ENCODE measurements at regions not wholly inside any gene's neighbourhood (a gene's known extent, or its start where the extent isn't known, plus 50 kb on each side); places are given as distances from the start of the nearest gene placed in this dataset.

- Histone ChIP-seq H3K36me3 (ENCODE audit: control insufficient read depth, insufficient read depth, low read length) (no peaks in the 10 kb centered on the region), H3K4me3 (ENCODE audit: low read depth, low read length) (no peak overlapping the region), H3K9me3 (ENCODE audit: control insufficient read depth, insufficient read depth, low read depth, low read length) (no peaks in the 10 kb centered on the region), H3K4me1 (ENCODE audit: control insufficient read depth, insufficient read depth, low read length) (peaks cover 36% of the 10 kb centered on the region), H3K27ac (ENCODE audit: low read depth, low read length) (no peak overlapping the region), H3K27me3 (ENCODE audit: control insufficient read depth, insufficient read depth, low read length) (peaks cover 20% of the 10 kb centered on the region; the same call in 1 of the 2 replicates), H3K9ac (ENCODE audit: low read length) (no peak overlapping the region)
Measured at GRCh38 chr6:33950472-33950881, 146.7 kb upstream of the MLN start.

- Histone ChIP-seq H3K27me3 (ENCODE audit: control insufficient read depth, insufficient read depth, low read length) (peaks cover 20% of the 10 kb centered on the region; the same call in 1 of the 2 replicates), H3K9ac (ENCODE audit: low read length) (no peak overlapping the region)
Measured at GRCh38 chr6:33949877-33950435, 146.2 kb upstream of the MLN start.

GRCh38 chr6:33949111-33949510, 145.3 kb upstream of the MLN start:
- Histone ChIP-seq H3K9me3 (ENCODE audit: control insufficient read depth, insufficient read depth, low read depth, low read length) (no peaks in the 10 kb centered on the region), H3K27me3 (ENCODE audit: control insufficient read depth, insufficient read depth, low read length) (peaks cover 20% of the 10 kb centered on the region; the same call in 1 of the 2 replicates), H3K4me1 (ENCODE audit: control insufficient read depth, insufficient read depth, low read length) (peaks cover 30% of the 10 kb centered on the region), H3K27ac (ENCODE audit: low read depth, low read length) (no peak overlapping the region), H3K9ac (ENCODE audit: low read length) (no peak overlapping the region), H3K36me3 (ENCODE audit: control insufficient read depth, insufficient read depth, low read length) (no peaks in the 10 kb centered on the region), H3K4me3 (ENCODE audit: low read depth, low read length) (no peak overlapping the region)

More at GRCh38 chr6:33949877-33950435, 146.2 kb upstream of the MLN start:
- H3K9me3 ChIP-seq (ENCODE audit: control insufficient read depth, insufficient read depth, low read depth, low read length) = no peaks in the 10 kb centered on the region
- H3K4me3 ChIP-seq (ENCODE audit: low read depth, low read length) = no peak overlapping the region
- H3K36me3 ChIP-seq (ENCODE audit: control insufficient read depth, insufficient read depth, low read length) = no peaks in the 10 kb centered on the region
- H3K4me1 ChIP-seq (ENCODE audit: control insufficient read depth, insufficient read depth, low read length) = peaks cover 36% of the 10 kb centered on the region
- H3K27ac ChIP-seq (ENCODE audit: low read depth, low read length) = no peak overlapping the region

- Histone ChIP-seq H3K9ac (ENCODE audit: low read length) (no peak overlapping the region), H3K36me3 (ENCODE audit: control insufficient read depth, insufficient read depth, low read length) (no peaks in the 10 kb centered on the region), H3K9me3 (ENCODE audit: control insufficient read depth, insufficient read depth, low read depth, low read length) (no peaks in the 10 kb centered on the region), H3K4me3 (ENCODE audit: low read depth, low read length) (no peak overlapping the region), H3K27ac (ENCODE audit: low read depth, low read length) (no peak overlapping the region), H3K27me3 (ENCODE audit: control insufficient read depth, insufficient read depth, low read length) (peaks cover 20% of the 10 kb centered on the region; the same call in 1 of the 2 replicates), H3K4me1 (ENCODE audit: control insufficient read depth, insufficient read depth, low read length) (peaks cover 30% of the 10 kb centered on the region)
Measured at GRCh38 chr6:33947916-33948594, 144.3 kb upstream of the MLN start.

GRCh38 chr6:33947047-33947446, 143.2 kb upstream of the MLN start:
- no peak overlapping the region for H3K4me3 ChIP-seq (ENCODE audit: low read depth, low read length)
- H3K36me3 ChIP-seq (ENCODE audit: control insufficient read depth, insufficient read depth, low read length) = no peaks in the 10 kb centered on the region
- H3K27ac ChIP-seq (ENCODE audit: low read depth, low read length) = no peak overlapping the region
- H3K9ac ChIP-seq (ENCODE audit: low read length) = no peak overlapping the region
- no peaks in the 10 kb centered on the region for H3K9me3 ChIP-seq (ENCODE audit: control insufficient read depth, insufficient read depth, low read depth, low read length)
- peaks cover 28% of the 10 kb centered on the region for H3K4me1 ChIP-seq (ENCODE audit: control insufficient read depth, insufficient read depth, low read length)
- peaks cover 16% of the 10 kb centered on the region; the same call in 1 of the 2 replicates for H3K27me3 ChIP-seq (ENCODE audit: control insufficient read depth, insufficient read depth, low read length)

GRCh38 chr6:33945931-33946330, 142.1 kb upstream of the MLN start:
- Histone ChIP-seq H3K9me3 (ENCODE audit: control insufficient read depth, insufficient read depth, low read depth, low read length) (no peaks in the 10 kb centered on the region), H3K27me3 (ENCODE audit: control insufficient read depth, insufficient read depth, low read length) (peaks cover 16% of the 10 kb centered on the region; the same call in 1 of the 2 replicates), H3K9ac (ENCODE audit: low read length) (no peak overlapping the region), H3K36me3 (ENCODE audit: control insufficient read depth, insufficient read depth, low read length) (no peaks in the 10 kb centered on the region), H3K4me3 (ENCODE audit: low read depth, low read length) (no peak overlapping the region), H3K4me1 (ENCODE audit: control insufficient read depth, insufficient read depth, low read length) (peaks cover 22% of the 10 kb centered on the region), H3K27ac (ENCODE audit: low read depth, low read length) (no peak overlapping the region)

- Histone ChIP-seq H3K4me1 (ENCODE audit: control insufficient read depth, insufficient read depth, low read length) (peaks cover 12% of the 10 kb centered on the region; the same call in 1 of the 2 replicates), H3K9ac (ENCODE audit: low read length) (no peak overlapping the region), H3K4me3 (ENCODE audit: low read depth, low read length) (no peak overlapping the region), H3K9me3 (ENCODE audit: control insufficient read depth, insufficient read depth, low read depth, low read length) (no peaks in the 10 kb centered on the region), H3K36me3 (ENCODE audit: control insufficient read depth, insufficient read depth, low read length) (no peaks in the 10 kb centered on the region), H3K27me3 (ENCODE audit: control insufficient read depth, insufficient read depth, low read length) (peaks cover 16% of the 10 kb centered on the region; the same call in 1 of the 2 replicates), H3K27ac (ENCODE audit: low read depth, low read length) (no peak overlapping the region)
Measured at GRCh38 chr6:33944686-33945411, 141.0 kb upstream of the MLN start.

- H3K9me3 ChIP-seq (ENCODE audit: control insufficient read depth, insufficient read depth, low read depth, low read length) = no peaks in the 10 kb centered on the region
- H3K27ac ChIP-seq (ENCODE audit: low read depth, low read length) = no peak overlapping the region
- no peaks in the 10 kb centered on the region for H3K36me3 ChIP-seq (ENCODE audit: control insufficient read depth, insufficient read depth, low read length)
- H3K9ac ChIP-seq (ENCODE audit: low read length) = no peak overlapping the region
- H3K27me3 ChIP-seq (ENCODE audit: control insufficient read depth, insufficient read depth, low read length) = no peaks in the 10 kb centered on the region
- no peak overlapping the region for H3K4me3 ChIP-seq (ENCODE audit: low read depth, low read length)
- peaks cover 17% of the 10 kb centered on the region for H3K4me1 ChIP-seq (ENCODE audit: control insufficient read depth, insufficient read depth, low read length)
Measured at GRCh38 chr6:33936886-33937285, 133.1 kb upstream of the MLN start.

GRCh38 chr6:33935439-33936080, 131.8 kb upstream of the MLN start:
- no peaks in the 10 kb centered on the region for H3K36me3 ChIP-seq (ENCODE audit: control insufficient read depth, insufficient read depth, low read length)
- no peaks in the 10 kb centered on the region for H3K9me3 ChIP-seq (ENCODE audit: control insufficient read depth, insufficient read depth, low read depth, low read length)
- H3K4me3 ChIP-seq (ENCODE audit: low read depth, low read length) = no peak overlapping the region
- no peaks in the 10 kb centered on the region for H3K27me3 ChIP-seq (ENCODE audit: control insufficient read depth, insufficient read depth, low read length)
- H3K4me1 ChIP-seq (ENCODE audit: control insufficient read depth, insufficient read depth, low read length) = peaks cover 17% of the 10 kb centered on the region
- no peak overlapping the region for H3K9ac ChIP-seq (ENCODE audit: low read length)
- no peak overlapping the region for H3K27ac ChIP-seq (ENCODE audit: low read depth, low read length)

- no peak overlapping the region for H3K27ac ChIP-seq (ENCODE audit: low read depth, low read length)
- H3K27me3 ChIP-seq (ENCODE audit: control insufficient read depth, insufficient read depth, low read length) = no peaks in the 10 kb centered on the region
- H3K9me3 ChIP-seq (ENCODE audit: control insufficient read depth, insufficient read depth, low read depth, low read length) = no peaks in the 10 kb centered on the region
- H3K36me3 ChIP-seq (ENCODE audit: control insufficient read depth, insufficient read depth, low read length) = no peaks in the 10 kb centered on the region
- no peak overlapping the region for H3K9ac ChIP-seq (ENCODE audit: low read length)
- peaks cover 17% of the 10 kb centered on the region for H3K4me1 ChIP-seq (ENCODE audit: control insufficient read depth, insufficient read depth, low read length)
- H3K4me3 ChIP-seq (ENCODE audit: low read depth, low read length) = no peak overlapping the region
Measured at GRCh38 chr6:33934731-33935270, 131.0 kb upstream of the MLN start.

All from HUES6 (cell line).